NOMO-1 treated with dmso at 0.1 percent for 144 hours (cell line): ENCODE measurements at regions not wholly inside any gene's neighbourhood (a gene's known extent, or its start where the extent isn't known, plus 50 kb on each side); places are given as distances from the start of the nearest gene placed in this dataset.
"Not testable (repeated sequence)": the region's sequence is repeated elsewhere in the genome, so short reads cannot be mapped to it uniquely, and the experiment has no call there.

ENCODE experiments used
- DNase-seq: peaks from one replicate; lab custom pipeline; 2025; ENCODE audit not compliant: unreplicated experiment; lab: John Stamatoyannopoulos, UW

DNA sequence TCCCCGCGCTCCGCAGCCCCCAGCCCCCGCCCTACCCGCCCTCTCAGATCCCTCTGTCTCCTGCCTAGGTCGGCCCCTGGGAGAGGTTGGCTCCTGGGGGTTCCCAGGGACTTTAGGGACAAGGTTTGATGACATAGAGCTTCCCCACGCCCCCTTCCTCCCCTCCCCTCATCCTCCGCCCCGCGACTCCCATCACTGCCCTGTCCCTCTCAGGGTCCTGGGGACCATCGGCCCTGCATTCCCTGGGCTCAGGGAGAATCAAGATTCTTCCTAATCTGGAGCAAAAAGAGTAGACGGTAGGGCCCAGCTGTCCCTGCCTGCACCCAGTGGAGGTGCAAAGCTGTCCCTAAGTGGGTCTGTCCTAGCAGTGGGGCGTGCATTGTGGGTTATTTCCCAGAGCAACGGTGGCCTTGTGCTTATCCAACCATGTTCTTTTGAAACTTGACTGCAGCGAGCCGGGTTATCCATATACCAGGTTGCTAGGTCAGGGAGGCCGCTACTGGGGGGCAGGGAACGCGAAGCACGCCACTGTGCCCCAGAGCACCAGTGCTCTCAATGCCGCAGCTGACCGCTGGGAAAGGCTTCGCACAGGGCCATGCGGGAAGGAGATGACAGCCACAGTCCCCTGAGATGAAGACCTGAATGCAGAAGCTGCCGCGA lies 124.4 kb upstream of the PRMT8 start:
- no peak for DNase-seq

DNA sequence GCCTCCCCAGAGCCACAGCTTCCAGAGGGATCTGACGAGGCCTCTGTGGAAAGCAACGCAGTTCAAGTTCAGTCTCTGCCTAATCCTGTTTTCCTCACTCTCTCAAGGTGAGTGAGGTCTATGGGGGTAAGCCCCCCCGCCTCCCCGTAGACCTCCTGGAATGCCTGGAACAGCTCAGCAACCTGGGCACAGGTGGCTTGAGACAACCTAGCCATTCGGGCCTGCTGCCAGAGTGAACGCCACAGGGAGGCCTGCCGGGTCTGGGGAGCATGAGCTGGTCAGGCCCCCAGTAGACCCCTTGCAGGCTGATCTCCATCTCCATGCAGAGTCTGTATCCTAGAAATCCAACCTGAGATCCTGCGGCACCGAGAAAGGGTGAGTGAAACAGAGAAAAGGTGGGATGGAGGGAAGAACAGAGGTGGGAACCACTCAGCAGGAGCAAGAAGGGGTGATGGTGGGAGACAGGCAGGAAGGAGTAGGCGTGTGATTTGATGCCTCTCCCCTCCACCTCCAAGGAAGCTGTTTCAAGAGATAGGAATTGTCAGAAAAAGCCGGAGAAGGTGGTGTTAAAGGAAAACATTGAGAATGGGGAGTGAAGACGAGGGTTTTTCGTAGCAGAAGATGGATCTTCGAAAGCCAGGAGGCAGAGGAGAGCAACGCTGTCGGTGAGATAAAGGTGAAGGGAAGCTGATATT lies 123.1 kb upstream of the PRMT8 start:
- no peak for DNase-seq

DNA sequence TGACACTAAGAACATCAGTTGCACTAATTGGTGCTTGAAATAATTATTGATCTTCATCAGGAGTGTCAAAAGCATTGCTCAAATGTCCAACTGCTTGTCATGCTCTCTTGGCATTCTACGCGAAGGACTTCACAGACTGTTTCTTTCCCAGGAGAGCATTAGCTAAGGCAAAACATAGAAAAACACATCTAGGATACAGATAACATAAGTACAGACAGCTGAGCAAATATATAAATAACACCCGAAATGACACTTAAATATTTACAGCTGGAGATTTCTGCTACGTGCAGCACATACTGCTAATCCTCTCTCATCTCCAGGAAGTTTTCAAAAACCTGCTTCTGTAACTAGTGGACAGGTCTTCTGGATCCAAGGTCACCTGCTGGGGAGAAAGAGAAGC lies 120.0 kb upstream of the PRMT8 start:
- DNase-seq: no peak

DNA sequence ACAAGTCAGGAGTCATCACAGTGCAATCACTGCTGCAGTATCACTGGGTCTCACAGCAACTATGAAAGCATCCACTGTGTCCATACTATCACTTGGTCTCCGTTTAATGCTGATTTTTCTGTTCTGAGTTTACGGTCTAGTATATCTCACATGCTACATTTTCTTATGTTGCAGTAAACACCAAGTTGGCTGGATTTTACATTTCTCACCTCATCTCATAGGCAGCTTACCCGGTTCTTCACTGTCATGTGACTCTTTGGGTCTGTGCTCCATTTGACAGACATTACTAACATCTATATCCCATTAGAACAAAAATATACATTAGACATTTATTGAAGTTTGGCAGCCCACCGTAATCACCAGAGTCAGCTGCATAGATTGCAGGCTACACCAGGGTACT lies 115.7 kb upstream of the PRMT8 start:
- no peak for DNase-seq

DNA sequence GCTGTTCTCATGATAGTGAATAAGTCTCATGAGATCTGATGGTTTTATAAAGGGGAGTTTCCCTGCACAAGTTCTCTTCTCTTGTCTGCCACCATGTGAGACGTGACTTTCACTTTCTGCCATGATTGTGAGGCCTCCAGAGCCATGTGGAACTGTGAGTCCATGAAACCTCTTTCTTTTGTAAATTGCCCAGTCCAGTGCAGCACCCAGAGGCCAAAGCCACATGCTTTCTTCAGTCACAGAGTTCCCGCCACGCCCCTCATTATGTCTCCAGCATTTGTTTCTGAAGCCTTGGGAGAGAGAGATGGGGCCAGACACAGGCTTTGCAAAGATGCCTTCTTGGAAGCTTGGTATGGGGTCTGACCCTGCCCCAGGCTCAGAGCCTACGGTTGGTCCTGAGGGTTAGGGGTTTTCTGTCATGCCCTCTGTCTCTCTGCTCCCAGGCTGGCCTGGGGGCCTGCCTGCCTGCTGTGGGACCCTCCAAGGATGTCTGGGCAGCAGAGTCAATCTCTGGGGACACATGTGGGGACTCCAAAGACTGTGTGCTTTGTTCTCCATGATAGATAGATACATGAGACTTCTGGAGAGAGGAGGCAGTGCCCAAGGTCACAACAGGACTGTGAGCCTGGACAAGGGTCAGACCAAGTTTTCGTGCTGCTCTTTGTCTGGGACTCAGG lies 114.1 kb upstream of the PRMT8 start:
- DNase-seq: no peak

DNA sequence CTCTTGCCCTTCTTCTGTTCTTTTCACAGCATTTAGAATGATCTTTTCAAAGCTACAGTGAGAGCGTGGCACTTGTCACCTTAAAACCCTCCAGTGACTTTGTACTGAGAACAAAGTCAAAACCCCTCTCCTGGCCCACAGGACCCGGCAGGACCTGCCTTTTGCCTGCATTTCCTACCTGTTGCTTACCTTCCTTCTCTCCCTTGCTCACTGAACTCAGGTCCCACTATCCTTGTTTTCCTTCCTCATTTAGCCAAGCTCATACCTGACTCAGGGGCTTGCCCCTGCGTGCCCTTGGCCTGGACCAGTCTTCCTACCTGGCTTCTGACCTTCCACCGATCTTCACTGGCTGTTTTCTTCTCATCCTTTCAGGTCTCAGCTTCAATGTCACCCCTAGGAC lies 112.3 kb upstream of the PRMT8 start:
- DNase-seq: no peak

DNA sequence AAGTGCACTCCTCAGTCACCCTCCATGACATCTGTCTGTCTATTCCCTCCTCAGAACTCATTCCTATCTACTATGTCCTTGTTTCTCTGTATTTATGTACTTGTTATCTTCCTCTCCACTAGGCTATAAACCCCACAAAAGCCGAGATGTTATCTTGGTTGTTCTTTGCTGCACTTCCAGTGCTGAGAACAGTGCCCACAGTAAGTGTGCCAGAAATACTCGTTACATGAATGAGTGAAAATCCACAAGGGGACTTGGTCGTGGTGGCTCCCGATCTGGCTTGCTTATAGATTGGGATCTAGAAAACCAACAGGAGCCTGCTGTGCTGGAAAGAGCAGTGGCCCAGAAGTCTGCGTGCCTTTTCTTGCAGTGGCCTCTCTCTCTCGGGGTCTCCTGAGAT lies 111.9 kb upstream of the PRMT8 start:
- no peak for DNase-seq

DNA sequence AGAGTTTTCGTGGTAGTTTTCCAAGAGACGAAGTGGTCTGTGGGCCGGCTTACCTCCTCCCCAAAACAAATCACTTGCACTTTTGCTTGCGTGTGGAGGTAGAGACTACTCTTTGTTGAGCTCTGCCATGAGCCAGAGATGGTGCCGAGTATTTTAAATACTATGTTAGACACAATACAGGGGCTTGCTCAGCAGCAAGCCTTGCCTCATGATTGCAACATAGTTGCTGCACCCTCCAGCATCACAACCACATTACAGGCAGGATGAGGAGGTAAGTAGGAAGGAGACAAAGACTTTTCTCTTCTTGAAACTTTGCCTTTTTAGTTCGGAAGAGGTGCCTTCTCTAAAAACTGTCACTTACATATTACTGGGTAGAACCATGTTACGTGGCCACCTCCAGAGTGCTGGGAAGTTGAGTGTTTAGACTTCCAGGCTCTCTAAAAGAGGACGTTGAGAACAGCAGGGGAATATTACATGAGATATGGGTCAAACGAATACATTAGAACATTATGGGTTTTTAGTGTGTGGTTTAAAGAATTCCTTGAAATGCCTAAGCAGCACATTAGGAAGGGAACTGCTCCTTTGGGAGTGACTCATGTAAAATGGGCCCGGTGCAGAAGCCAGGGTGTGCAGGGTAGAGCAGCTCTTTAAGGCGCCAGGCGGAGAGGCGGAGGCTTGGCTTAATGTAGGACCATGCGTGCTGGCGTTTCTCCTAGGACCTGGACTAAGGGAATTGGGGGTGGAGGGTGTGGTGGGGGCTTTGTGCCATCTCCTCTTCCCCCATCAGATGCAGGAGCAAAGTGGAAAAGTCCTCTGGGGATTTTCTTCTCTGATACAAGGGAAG lies 110.6 kb upstream of the PRMT8 start:
- DNase-seq: no peak

DNA sequence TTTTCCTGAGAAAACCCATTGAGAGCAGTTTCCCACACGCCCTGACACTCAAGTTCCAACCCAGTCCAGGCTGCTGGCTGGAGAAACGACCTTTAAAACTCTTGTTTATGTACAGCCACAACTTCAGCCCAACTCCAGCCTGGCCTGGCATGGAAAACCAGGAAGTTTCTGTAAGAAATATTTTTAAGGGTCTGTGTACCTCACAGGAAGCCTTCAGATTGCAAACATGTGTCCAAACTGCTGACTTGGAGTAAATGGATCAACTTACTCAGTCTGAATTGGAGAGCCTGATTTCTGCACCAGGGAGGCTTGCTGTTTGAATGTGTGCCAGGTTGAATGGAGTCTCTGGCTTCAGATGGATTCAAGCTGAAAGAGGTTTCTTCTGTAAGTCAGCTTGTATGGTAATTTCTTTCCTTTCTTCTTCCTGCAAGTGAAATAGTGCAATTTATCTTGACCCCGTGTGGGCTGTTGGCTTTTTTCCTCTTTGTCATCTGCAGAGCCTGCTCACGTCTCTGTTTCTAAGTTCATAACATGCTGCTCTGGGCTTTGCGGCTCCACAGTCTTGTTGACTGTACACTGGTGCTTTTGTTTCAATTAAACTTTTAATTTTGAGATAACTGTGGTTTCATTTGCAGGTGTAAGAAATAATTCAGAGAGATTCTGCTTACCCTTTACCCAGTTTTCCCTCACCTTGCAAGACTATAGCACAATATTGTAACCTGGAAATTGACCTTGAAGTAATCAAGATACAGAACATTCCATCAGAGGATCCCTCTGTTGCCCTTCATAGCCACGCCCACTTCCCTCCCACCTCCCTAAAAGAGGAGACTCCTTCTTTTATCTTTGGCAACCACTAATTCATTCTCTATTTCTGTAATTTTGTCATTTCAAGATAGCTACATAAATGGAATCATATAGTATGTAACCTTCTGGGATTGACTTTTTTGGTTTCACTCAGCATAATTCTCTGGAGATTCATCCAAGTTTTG lies 109.7 kb upstream of the PRMT8 start:
- DNase-seq: no peak

DNA sequence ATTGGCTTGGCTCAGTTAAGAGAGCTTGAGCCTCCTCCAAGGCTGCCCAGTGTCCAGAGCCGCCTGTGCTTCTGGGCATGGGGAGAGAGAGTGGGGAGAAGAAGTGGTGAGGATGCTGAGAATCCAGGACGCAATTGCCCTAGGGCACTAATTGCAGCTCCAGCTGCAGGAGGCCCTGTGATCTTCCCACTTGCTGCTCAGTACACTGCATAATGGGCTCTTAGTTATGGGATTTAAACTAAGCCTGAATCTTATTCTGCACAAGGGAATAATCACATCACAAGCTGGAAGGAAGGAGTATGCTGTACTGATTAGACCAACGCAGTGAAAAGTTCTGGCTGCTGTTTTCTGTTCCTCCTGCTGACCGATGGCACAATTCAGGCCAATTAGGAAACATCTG lies 101.0 kb upstream of the PRMT8 start:
- DNase-seq: no peak

DNA sequence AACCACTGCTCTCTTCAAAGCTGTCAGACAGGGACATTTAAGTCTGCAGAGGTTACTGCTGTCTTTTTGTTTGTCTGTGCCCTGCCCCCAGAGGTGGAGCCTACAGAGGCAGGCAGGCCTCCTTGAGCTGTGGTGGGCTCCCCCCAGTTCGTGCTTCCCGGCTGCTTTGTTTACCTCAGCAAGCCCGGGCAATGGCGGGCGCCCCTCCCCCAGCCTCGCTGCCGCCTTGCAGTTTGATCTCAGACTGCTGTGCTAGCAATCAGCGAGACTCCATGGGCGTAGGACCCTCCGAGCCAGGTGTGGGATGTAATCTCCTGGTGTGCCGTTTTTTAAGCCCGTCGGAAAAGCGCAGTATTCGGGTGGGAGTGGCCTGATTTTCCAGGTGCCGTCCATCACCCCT lies 93.4 kb upstream of the PRMT8 start:
- DNase-seq: not testable (repeated sequence)

DNA sequence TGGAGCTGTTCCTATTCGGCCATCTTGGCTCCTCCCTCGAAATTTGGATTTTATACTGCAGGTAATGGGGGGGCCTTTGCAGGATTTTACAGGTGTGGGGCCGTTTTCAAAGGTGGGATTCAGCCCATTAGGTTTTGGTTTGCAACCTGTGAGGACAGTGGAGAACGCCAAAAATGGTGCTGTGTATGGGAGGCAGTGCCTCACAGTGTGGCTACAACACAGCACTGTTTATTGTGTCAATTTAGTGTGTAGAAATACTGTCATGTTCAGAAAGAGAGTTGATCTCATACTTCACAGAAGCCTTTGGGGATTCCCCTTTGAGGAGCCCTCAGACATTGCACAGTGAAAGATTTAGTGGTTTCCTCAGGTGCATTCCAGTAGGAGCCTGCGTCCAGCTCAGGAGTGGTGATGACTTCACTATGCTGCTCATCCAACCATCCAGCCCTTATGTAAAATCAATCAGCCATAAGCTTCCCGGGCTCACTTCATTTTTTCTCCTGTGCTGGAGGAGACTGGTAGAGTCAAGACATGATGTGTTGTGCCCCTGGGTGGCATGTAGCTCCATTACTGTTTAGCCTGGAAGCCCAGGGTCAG lies 92.7 kb upstream of the PRMT8 start:
- DNase-seq: no peak

DNA sequence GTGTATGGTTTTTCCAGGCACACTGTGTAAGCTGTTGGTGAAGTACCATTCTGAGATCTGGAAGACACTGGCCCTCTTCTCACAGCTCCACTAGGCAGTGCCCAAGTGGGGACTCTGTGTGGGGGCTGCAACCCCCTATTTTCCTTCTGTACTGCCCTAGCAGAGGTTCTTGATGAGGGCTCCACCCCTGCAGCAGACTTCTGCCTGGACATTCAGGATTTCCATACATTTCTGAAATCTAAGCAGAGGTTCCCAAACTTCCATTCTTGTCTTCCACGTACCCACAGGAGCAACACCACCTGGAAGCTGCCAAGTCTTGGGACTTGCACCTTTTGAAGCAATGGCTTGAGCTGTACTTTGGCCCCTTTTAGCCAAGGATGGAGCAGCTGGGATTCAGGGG lies 85.2 kb upstream of the PRMT8 start:
- DNase-seq: no peak

DNA sequence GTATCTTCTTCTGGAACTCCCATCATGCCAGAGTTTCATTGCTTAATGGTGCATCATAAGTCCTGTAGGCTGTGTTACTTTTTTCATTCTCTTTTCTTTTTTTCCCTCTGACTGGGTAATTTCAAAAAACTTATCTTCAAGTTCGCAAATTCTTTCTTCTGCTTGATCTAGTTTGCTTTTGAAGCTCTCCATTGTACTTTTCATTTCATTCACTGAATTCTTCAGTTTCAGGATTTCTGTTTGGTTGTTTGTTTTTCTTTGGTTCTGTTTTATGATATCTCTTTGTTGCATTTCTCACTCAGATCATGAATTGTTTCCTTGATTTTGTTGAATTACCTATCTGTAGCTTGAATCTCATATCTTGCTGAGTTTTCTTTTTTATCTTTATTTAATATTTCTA lies 83.3 kb upstream of the PRMT8 start:
- DNase-seq: no peak

DNA sequence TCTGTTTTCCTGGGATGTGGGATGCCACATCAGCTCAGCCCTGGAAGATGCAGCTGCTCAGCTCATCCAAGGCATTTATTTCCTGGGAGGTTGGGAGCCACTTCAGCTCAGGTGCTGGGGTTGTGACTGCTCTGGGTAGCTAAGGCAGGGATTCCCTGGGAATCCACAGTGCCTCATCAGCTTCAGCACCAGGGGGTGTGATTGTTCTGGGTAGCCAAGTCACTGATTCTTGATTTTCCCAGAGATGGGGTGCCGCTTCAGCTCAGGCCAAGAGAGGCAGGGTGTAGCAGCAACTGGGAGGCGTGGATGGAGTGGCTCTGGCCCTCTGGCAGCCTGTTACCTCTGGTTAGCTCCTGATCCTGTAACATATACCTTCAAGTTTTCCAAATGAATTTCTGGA lies 81.3 kb upstream of the PRMT8 start:
- no peak for DNase-seq

DNA sequence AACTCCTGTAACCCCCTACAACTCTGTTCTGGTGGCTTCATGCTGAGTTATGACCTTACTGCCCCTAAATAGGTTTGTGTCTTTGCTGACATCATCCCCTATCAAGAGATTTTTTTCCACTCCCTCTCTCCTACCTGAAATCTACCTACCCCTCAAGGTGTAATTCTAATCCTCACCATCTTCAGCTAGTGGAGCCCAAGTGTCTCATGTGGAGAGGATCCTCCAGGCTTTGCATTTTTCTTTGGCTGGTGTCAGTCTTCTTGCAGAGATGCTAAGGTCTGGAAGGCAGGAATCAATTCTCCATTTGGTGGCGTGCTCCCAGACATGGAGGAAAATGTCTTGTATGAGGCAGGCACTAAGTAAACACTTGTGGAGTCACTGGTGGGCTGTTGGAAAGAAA lies 74.8 kb upstream of the PRMT8 start:
- DNase-seq: no peak

DNA sequence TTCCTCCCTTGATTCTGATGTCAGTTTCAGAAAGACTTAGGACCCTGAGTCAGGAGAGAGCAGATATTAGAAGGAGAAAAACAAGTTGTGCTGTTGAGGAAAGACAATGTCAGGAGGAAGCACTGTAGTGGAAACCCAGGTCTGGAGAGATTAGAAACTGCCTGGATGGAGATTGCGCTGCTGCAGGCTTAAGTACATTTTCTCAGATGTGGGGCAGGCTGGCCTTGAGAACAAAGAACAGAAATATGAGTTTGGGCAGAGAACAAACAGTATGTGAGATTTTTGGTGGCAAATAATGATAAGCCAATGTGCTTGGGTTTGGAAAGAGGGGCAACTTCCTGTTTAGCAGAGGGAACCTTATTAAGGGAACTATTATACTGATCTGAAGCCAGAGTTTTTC lies 74.3 kb upstream of the PRMT8 start:
- DNase-seq: no peak

DNA sequence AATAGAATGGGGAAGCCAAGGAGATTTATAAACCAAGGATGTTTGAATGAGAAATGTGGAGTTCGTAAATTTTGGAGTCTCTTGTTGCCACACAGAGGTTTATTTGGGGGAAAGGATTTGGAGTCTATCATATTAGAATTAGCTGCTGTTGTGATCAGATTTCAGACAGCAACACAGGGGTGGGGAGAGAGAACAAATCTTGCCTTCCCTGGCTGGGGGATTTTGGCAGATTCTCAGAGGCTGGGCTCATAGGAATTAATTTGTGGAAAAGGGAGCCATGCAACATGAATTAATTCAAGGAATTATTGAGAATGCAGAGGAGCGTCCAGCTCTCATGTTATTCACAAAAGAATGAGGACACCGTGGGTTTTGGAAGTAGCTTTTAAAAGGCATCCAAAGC lies 73.9 kb upstream of the PRMT8 start:
- no peak for DNase-seq

DNA sequence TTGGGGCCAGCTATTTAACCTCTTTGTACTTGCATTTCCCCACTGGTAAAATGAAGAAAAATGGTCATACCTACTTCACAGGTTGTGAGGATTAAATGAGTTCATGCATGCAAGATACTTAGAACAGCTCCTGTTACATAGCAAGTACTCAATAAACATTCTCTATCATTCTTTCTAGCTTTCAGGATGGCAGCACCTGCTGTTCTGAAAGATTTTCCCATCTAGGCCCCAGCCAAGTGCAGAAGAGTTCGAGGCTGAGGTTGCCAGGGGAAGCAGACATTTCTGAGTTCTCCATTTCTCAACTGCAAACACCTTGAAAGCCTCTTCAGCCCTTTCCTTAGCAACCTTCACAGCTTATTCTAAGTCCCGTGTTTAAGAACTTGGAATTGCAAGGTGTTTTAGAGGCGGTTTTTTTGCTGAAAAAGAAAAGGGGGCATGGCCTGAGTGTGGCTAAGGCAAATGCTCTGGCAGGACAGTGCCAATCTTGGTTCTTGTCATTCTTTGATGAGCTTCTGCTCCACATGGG lies 73.0 kb upstream of the PRMT8 start:
- DNase-seq: no peak
